Stimulated activated CD4-positive, alpha-beta T cell treated with anti-CD3 and anti-CD28 coated beads, Interleukin-2, amount 100 ng/mL, for 24 hours (primary cell): ENCODE measurements at regions not wholly inside any gene's neighbourhood (a gene's known extent, or its start where the extent isn't known, plus 50 kb on each side); places are given as distances from the start of the nearest gene placed in this dataset.
"Not testable (repeated sequence)": the region's sequence is repeated elsewhere in the genome, so short reads cannot be mapped to it uniquely, and the experiment has no call there.

Experiments
- DNase-seq, 2 donors: peaks; one replicate each; pipeline ENCODE4 v3.0.0-alpha.2; 2020

DNA sequence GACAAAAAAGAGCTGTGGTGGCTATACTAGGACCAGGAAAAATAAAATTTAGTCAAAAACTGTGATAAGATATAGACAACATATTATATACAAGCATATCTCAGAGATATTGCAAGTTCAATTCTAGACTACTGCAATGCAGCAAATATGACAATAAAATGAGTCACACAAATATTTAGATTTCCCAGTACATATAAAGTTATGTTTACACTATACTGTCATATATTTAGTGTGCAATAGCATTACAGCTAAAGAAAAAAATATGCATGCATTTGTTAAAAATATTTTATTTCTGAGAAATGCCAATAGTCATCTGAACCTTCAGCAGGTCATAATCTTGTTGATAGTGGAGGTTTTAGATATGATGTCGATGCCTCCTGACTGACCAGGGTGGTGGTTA lies 72.1 kb downstream of the AKR1C4 start:
- DNase-seq: no peak

DNA sequence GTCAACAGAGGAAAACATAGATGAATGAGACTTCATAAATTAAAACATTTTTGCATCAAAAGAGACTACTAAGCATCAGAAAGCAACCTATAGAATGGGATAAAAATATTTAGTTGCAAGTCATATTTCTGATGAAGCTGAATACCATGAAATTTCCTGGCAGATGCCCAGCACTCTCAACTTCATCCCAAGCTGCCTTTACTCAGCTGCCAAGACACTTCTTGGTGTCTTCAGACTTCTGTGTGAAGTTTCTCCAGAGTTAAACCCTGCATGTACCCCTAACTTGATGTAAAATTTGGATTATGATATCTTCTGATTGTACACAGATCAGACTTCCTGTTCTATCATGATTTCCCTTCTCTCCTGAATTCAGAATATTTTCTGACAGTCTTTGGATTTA lies 73.2 kb downstream of the AKR1C4 start:
- DNase-seq: no peak

DNA sequence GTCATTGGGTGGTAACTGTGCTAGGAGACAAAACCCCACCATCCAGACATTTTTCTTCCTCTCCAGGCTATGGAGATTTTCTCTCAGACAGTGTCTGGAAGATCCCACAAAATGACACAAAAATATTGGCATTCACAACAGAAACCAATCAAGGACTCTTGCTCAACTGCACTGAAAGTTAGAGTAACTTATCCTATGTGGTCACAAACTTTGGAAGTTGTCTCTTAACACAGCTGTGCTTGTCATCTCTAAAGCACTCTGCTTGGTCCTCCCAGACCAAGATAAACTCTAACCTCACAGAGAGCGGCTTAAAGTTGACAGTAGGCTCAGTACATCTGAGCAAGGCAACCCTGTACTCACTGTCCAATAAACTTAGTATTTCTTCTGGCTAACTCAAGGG lies 74.9 kb downstream of the AKR1C4 start:
- no peak for DNase-seq

DNA sequence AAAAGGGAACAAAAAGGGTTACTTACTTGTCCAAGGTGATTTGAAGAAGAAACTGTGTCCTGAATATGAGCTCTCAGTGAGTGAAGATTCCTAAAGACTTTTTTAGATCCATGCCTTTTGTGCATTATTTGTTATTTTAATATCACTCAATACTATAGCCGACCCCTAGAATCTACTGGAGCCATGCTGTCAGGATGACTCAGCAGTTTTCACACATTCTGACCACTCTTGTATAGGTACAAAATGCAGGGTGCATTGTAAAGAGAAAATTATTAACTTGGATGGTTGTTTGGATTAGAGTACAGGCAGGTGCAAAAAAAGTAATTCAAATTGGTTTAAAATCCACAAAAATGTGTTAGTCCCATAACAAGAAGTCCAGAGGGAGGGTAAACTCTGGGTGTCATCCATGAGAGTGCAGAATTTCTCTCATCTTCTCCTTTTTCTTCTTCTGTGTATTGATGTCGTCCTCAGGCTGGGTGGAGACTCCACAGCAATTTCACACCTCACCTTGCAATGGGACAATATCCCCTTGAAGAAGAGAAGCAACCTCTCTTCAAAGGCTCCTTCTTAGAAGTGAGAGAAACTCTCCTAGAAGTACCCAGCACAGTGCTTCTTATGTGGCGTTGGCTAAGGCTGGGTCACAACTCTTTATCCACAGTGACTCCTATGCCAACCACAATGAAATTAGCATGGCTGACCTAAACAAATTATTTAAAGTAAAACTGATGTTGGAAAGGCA lies 75.6 kb downstream of the AKR1C4 start:
- DNase-seq: no peak

GRCh38 chr10:5274795-5275194 lies 78.2 kb downstream of the AKR1C4 start:
- DNase-seq: no peak

GRCh38 chr10:5281356-5281755 lies 83.4 kb upstream of the UCN3 start:
- no peak for DNase-seq

DNA sequence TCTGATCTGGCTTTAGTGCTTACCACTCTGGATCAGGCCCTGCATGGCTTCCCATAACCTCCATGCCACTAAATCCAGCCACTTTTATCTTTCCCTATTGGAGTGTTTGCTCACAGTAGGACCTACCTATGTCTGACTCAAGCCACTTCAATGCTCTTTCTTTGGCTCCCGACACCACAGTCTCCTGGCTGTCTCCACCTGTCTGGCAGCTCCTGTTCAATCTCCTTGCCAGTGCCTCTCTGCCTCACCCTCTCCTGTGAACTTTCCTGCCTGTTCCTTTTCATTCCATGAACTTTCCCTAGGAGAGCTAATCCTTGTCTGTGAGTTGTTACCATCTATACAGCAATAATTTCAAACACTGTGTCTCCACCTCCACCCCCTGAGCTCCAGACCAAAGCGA lies 82.6 kb upstream of the UCN3 start:
- no peak for DNase-seq

GRCh38 chr10:5283305-5284158 lies 81.2 kb upstream of the UCN3 start:
- peak; percentile 48 to 69 for DNase-seq

GRCh38 chr10:5284311-5285057 lies 80.3 kb upstream of the UCN3 start:
- DNase-seq: no peak

DNA sequence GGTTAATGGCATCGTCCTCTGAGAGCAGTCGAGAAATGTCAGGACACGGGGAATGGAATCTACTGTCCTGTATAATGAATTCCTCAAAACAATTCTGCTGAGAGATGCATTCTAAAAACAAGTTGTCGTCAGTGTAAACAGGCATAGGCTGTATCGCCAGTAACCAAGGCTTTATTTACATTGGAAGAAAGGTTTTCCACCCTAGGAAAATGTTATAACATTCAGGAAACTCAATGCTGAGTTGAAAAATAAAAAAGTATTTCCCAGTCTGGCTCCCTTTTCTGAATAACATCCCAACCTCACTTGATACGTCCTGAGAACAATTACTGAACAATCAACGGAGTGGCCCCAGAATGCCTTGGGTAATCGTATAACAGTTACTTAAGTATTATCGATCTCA lies 79.6 kb upstream of the UCN3 start:
- no peak for DNase-seq

DNA sequence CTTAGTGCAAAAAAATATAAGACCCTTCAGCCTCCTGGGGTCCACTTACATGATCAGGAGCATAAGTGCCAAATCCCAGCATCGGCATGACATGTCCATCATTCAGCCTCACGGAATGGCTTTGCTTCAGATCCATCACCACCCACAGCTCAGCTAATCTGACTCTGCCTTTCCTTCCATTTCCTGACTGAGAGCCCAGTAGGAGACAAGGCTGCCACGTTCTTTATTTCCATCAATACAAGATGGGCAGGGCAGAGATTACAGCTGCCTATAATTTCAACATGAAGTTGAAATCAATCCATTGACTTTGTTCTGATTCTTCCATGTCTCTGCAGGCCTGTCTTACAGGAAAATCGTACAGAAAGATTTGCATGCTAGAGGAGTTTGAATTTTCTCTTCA lies 76.4 kb upstream of the UCN3 start:
- no peak for DNase-seq

- DNase-seq: not testable (repeated sequence)
Measured at GRCh38 chr10:5289228-5289627, 75.5 kb upstream of the UCN3 start.

DNA sequence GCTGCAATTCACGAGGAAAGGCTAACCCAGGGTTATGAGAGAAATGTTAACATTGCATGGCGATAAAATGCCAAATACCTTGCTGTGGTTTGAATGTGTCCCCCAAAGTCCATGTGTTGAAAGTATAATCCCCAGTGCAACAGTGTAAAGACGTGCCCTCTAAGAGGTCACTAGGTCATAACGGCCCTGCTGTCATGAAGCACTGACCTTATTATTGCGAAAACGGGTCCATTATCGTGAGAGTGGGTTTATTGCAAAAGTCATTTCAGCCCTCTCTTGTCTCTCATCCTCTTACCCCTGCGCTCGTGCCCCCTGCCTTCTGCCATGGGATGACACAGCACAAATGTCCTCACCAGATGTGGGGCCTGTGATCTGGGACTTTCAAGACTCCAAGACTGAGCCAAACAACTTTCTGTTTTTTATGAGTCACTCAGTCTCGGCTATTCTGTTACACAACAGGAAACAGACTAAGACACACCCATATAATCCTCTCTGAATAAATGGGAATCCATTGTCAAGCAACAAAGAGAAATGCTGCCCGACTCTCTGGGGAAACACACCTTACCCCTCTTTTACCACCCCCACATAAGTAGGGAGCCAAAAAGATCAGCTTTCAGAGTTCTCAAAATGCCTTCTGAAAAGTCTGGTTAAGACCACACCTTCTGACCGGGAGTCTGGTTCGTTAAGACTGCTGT lies 73.1 kb upstream of the UCN3 start:
- DNase-seq: peak; percentile 38 to 55

DNA sequence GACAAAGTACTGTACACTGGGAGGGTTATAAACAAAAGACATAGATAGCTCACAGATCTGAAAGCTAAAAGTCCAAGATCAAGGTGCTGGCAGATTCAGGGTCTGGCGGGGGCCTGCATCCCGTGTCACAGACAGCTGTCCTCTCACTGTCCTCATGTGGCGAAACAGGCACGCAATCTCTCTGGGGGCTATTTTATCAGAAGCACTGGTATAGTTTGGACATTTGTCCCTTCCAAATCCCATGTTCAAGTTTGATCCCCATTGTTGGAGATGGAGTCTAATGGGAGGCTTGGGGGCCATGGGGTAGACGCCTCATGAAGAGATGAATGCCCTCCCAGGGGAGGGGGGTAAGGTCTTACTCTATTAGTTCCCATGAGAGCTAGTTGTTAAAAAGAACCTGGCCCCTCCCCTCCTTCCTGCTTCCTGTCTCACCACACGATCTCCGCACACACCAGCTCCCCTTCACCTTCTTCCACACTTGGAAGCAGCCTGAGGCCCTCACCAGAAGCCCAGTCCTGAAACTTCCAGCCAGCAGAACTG lies 72.5 kb upstream of the UCN3 start:
- DNase-seq: peak in 1 of 2 donors; percentile 36

- DNase-seq: not testable (repeated sequence)
Measured at GRCh38 chr10:5292970-5293369, 71.8 kb upstream of the UCN3 start.

DNA sequence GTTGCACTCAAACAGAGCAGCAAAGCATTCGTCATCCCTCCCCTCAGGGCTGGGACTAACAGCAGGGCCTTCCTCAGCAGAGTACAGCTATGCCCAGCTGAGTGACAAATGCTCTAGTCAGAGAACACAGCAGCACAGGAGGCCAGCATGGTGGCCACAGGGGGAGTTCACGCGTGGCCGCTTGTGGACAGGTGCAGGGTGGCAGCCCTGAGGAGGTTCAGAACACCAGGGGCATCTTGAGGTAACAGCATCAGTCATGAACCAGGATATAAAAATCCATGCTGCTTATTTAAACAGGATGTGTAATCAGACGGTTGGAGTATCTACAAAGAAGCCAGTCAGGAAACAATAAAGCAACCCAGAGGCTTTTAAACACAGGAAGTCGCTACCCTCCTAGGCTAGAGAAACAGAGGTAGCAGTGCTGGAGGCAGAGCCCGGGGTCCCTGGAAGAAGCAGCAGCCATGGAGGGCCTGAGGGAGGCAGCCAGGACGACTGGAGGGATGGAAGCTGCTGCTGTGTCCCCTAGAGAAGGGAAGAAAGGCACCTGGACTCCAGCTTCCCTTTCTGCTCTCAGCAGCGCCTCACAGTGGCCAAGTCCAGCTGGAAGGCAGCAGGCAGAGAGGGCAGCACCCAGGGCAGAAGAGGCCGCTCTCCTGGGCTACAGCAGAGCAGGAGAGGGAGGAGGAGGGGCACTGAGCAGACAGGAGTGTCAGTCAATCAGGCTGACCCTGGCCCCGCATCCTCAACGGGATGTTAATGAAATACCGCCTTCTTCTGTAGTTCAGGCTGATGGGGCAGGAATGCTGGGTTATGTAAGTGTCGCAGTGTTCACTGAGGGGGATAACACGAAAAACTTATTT lies 70.8 kb upstream of the UCN3 start:
- peak; percentile 31 to 89 for DNase-seq

DNA sequence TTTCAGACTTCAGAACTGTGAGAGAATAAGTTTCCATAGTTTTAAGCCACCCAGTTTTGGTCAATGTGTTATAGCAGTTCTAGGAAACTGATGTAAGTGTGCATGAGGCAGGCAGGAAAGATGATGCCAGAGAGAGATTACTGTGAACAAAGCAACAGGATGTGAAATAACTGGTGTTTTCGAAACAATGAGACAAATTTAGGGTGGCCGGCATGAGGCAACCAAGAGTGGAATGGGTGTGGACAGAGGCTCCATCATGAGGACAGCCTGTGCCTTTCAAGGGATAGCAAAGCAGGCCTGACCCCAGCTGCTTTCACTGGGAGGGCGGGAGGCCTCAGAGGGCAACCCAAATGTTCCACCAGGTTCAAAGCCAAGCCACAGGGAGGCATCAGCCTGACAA lies 67.3 kb upstream of the UCN3 start:
- DNase-seq: peak in 1 of 2 donors; percentile 34

GRCh38 chr10:5297996-5298395 lies 66.8 kb upstream of the UCN3 start:
- no peak for DNase-seq

- no peak for DNase-seq
Measured at GRCh38 chr10:5299950-5300349, 64.8 kb upstream of the UCN3 start.

GRCh38 chr10:5303504-5303903 lies 61.3 kb upstream of the UCN3 start:
- no peak for DNase-seq

DNA sequence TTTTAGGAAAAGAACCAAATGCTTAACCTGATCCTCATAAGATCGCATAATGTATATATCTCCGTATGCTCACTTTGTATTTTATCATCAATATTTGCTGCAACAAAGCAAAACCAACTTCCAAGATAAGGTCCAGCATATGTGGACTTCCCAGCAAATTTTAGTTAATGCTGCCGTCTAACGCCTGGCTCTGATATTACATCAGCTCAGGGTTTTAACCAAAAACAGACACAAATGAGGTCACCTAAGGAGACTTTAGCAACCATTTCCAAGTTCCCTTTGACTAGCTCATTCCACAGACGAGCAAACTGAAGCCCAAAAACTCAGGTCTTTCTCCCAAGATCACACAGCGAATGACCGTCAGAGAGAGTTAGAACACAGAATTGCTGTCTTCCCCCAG lies 59.4 kb upstream of the UCN3 start:
- DNase-seq: no peak

DNA sequence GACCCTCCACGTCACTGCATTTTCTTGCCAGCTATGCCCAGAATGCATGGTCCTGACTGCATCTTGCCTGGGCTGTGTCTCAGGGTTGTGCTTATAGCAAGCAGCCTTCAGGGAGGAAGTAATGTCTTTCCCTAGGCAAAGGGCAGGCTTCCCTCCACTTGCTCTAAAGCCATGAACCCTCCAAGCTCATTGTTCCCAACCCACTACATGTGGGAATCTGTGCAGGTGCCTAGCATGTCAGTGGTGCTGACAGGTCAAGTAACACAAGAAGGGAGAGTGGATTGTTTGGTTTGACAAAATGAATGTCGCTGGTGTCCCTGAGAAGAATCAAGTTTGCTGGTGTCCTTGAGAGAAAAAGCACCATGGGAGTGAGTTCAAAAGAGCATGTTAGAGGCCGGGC lies 53.9 kb upstream of the UCN3 start:
- DNase-seq: no peak
